K562 (cell line): ENCODE measurements at regions not wholly inside any gene's neighbourhood (a gene's known extent, or its start where the extent isn't known, plus 50 kb on each side); places are given as distances from the start of the nearest gene placed in this dataset.

ENCODE experiments used
- CBX5 ChIP-seq: IDR thresholded peaks from 2 replicates; pipeline ENCODE4 v1.6.1; 2014; ENCODE audit warnings: low read depth, borderline replicate concordance
- CTCF ChIP-seq, 3 experiments: IDR thresholded peaks in 2 of 3; conservative IDR thresholded peaks in 1 of 3; 2 replicates each; pipeline ENCODE4 v1.5.1; 2011 to 2012; ENCODE audit warnings: low read length in 3 of 3, mild to moderate bottlenecking in 3 of 3, control low read depth in 2 of 3, improper control_type of control experiment in 1 of 3, inconsistent platforms in 1 of 3, low read depth in 1 of 3, mixed read lengths in 1 of 3, moderate library complexity in 1 of 3; ENCODE audit not compliant: insufficient read depth in 2 of 3
- GTF2B ChIP-seq: IDR thresholded peaks from 2 replicates; pipeline ENCODE4 v1.6.1; 2011; ENCODE audit not compliant: insufficient read length; ENCODE audit errors: extremely low read depth
- HDAC6 ChIP-seq: IDR thresholded peaks from 2 replicates; pipeline ENCODE4 v1.6.1; 2012; ENCODE audit warnings: low read depth, mild to moderate bottlenecking, control low read depth, inconsistent platforms, low read length, moderate library complexity
- MXI1 ChIP-seq: IDR thresholded peaks from 2 replicates; pipeline ENCODE4 v1.6.1; 2011; ENCODE audit warnings: low read depth, mild to moderate bottlenecking, improper control_type of control experiment, low read length
- PHF20 ChIP-seq: fragments of 450-650 bp; IDR thresholded peaks from 2 replicates; pipeline ENCODE4 v1.6.1; 2018; ENCODE audit not compliant: partially characterized antibody
- POLR2A ChIP-seq: fragments of 450-650 bp; conservative IDR thresholded peaks from 2 replicates; pipeline ENCODE4 v1.6.1; 2016
- SREBF2 ChIP-seq: sonication (generic); formaldehyde crosslinking; IDR thresholded peaks from 2 replicates; pipeline ENCODE4 v1.4.0; 2020; ENCODE audit warnings: mild to moderate bottlenecking, missing genetic modification reagents
- SRSF9 ChIP-seq: fragments of 200-400 bp; formaldehyde crosslinking; IDR thresholded peaks from 2 replicates; pipeline ENCODE4 v1.6.1; 2017; ENCODE audit warnings: low read depth, low read length, borderline replicate concordance
- TEAD4 ChIP-seq, 2 experiments: sonication (generic) in 1 of 2; formaldehyde crosslinking in 1 of 2; IDR thresholded peaks; 2 replicates each; pipeline versions ENCODE4 v1.6.1 to v1.8.0; 2012 to 2022; ENCODE audit warnings: borderline replicate concordance in 1 of 2, inconsistent platforms in 1 of 2, low read length in 1 of 2, mild to moderate bottlenecking in 1 of 2, missing genetic modification reagents in 1 of 2
- USF1 ChIP-seq: sonication (generic); formaldehyde crosslinking; IDR thresholded peaks from 2 replicates; pipeline ENCODE4 v1.9.0; 2022; ENCODE audit warnings: mild to moderate bottlenecking, missing genetic modification reagents
- ZNF609 ChIP-seq: sonication (generic); formaldehyde crosslinking; IDR thresholded peaks from 2 replicates; pipeline ENCODE4 v1.8.1; 2023; ENCODE audit warnings: missing genetic modification reagents, mild to moderate bottlenecking, borderline replicate concordance

- TF ChIP-seq USF1 (no peak), MXI1 (no peak), SRSF9 (no peak), GTF2B (no peak), HDAC6 (no peak), SREBF2 (CRISPR knock-in tag) (no peak), CBX5 (no peak), CTCF (IDR thresholded peaks at IDR 0.05 in 2 of 3, conservative IDR thresholded peaks at IDR 0.05 in 1 of 3; ENCODE audit: insufficient read depth in 2 of 3, low read depth in 1 of 3, low read length in 3 of 3) (no peak), PHF20 (no peak), POLR2A (no peak), ZNF609 (CRISPR knock-in tag) (no peak), TEAD4 (IDR thresholded peaks at IDR 0.05; ENCODE audit: low read length) (no peak), TEAD4 (CRISPR knock-in tag; IDR thresholded peaks at IDR 0.05; ENCODE audit: borderline replicate concordance) (no peak)
These were observed 615.4 kb upstream of the SMIM31 start for GRCh38 chr4:164138521-164138920.
